Parathyroid adenoma (tissue), 2 donors: ENCODE measurements at regions not wholly inside any gene's neighbourhood (a gene's known extent, or its start where the extent isn't known, plus 50 kb on each side); places are given as distances from the start of the nearest gene placed in this dataset.

Source experiments
- H2AFZ ChIP-seq: fragments of 300-600 bp; sonication (generic); one replicate; pipeline ENCODE4 v1.7.0; 2017; ENCODE audit warnings: antibody characterized with exemption, mild to moderate bottlenecking
- H3K27ac ChIP-seq: fragments of 300-600 bp; sonication (generic); one replicate; pipeline ENCODE4 v1.7.0; 2017
- H3K27me3 ChIP-seq: fragments of 300-600 bp; sonication (generic); one replicate; pipeline ENCODE4 v1.7.0; 2017; ENCODE audit warnings: low read length; ENCODE audit not compliant: control insufficient read depth, insufficient read depth
- H3K36me3 ChIP-seq: fragments of 300-600 bp; sonication (generic); one replicate; pipeline ENCODE4 v1.7.0; 2017; ENCODE audit warnings: low read length; ENCODE audit not compliant: control insufficient read depth, insufficient read depth
- H3K4me1 ChIP-seq: fragments of 300-600 bp; sonication (generic); one replicate; pipeline ENCODE4 v1.7.0; 2017; ENCODE audit warnings: control low read depth
- H3K4me2 ChIP-seq: fragments of 300-600 bp; sonication (generic); one replicate; pipeline ENCODE4 v1.7.0; 2017; ENCODE audit warnings: low read length
- H3K4me3 ChIP-seq: fragments of 300-600 bp; sonication (generic); one replicate; pipeline ENCODE4 v1.7.0; 2017; ENCODE audit warnings: low read depth, low read length
- H3K79me2 ChIP-seq: fragments of 300-600 bp; sonication (generic); one replicate; pipeline ENCODE4 v1.7.0; 2017; ENCODE audit warnings: control low read depth
- H3K9ac ChIP-seq: fragments of 300-600 bp; sonication (generic); one replicate; pipeline ENCODE4 v1.7.0; 2017; ENCODE audit warnings: mild to moderate bottlenecking
- H3K9me3 ChIP-seq: fragments of 300-600 bp; sonication (generic); one replicate; pipeline ENCODE4 v1.7.0; 2017; ENCODE audit warnings: low read length; ENCODE audit not compliant: control insufficient read depth
- CTCF ChIP-seq: fragments of 300-600 bp; sonication (generic); IDR thresholded peaks from one replicate; pipeline ENCODE4 v1.7.0; 2017; ENCODE audit warnings: antibody characterized with exemption, mild to moderate bottlenecking
- donor health status: primary hyperparathyroidism.

GRCh38 chr1:233782937-233783586 is 121.4 kb upstream of the SLC35F3 start:
- Histone ChIP-seq H3K27ac (no peak overlapping the region), H3K4me3 (no peak overlapping the region), H2AFZ (no peak overlapping the region), H3K9me3 (peaks cover 5% of the 10 kb centered on the region), H3K4me1 (no peaks in the 10 kb centered on the region), H3K27me3 (no peaks in the 10 kb centered on the region), H3K4me2 (no peak overlapping the region), H3K79me2 (no peaks in the 10 kb centered on the region), H3K36me3 (no peaks in the 10 kb centered on the region), H3K9ac (no peak overlapping the region)
- TF ChIP-seq CTCF, result no peak

- H3K9me3 ChIP-seq, result no peaks in the 10 kb centered on the region
- no peak overlapping the region for H2AFZ ChIP-seq
- H3K36me3 ChIP-seq, result no peaks in the 10 kb centered on the region
- H3K4me3 ChIP-seq, result no peak overlapping the region
- no peak overlapping the region for H3K4me2 ChIP-seq
- no peaks in the 10 kb centered on the region for H3K4me1 ChIP-seq
- H3K9ac ChIP-seq, result no peak overlapping the region
- TF ChIP-seq CTCF, result no peak
- H3K27ac ChIP-seq, result no peak overlapping the region
- H3K79me2 ChIP-seq, result no peaks in the 10 kb centered on the region
- H3K27me3 ChIP-seq, result no peaks in the 10 kb centered on the region
Measured at GRCh38 chr1:233787599-233787998, 116.9 kb upstream of the SLC35F3 start.

GRCh38 chr1:233788687-233789086 is 115.8 kb upstream of the SLC35F3 start:
- Histone ChIP-seq H3K27ac (no peak overlapping the region), H3K4me3 (no peak overlapping the region), H3K9ac (no peak overlapping the region), H3K79me2 (no peaks in the 10 kb centered on the region), H3K9me3 (no peaks in the 10 kb centered on the region), H2AFZ (no peak overlapping the region), H3K4me1 (no peaks in the 10 kb centered on the region), H3K4me2 (no peak overlapping the region), H3K27me3 (no peaks in the 10 kb centered on the region), H3K36me3 (no peaks in the 10 kb centered on the region)
- no peak for TF ChIP-seq CTCF

GRCh38 chr1:233790121-233790520 is 114.4 kb upstream of the SLC35F3 start:
- TF ChIP-seq CTCF, result no peak
- H3K79me2 ChIP-seq, result no peaks in the 10 kb centered on the region
- H3K4me3 ChIP-seq, result no peak overlapping the region
- H3K27me3 ChIP-seq, result no peaks in the 10 kb centered on the region
- no peak overlapping the region for H3K4me2 ChIP-seq
- H3K4me1 ChIP-seq, result no peaks in the 10 kb centered on the region
- no peaks in the 10 kb centered on the region for H3K36me3 ChIP-seq
- H3K9me3 ChIP-seq, result no peaks in the 10 kb centered on the region
- no peak overlapping the region for H2AFZ ChIP-seq
- no peak overlapping the region for H3K9ac ChIP-seq
- no peak overlapping the region for H3K27ac ChIP-seq

- H3K27me3 ChIP-seq, result no peaks in the 10 kb centered on the region
- H3K36me3 ChIP-seq, result no peaks in the 10 kb centered on the region
- H3K4me3 ChIP-seq, result no peak overlapping the region
- H3K4me2 ChIP-seq, result no peak overlapping the region
- H3K4me1 ChIP-seq, result no peaks in the 10 kb centered on the region
- no peaks in the 10 kb centered on the region for H3K9me3 ChIP-seq
- no peaks in the 10 kb centered on the region for H3K79me2 ChIP-seq
- no peak overlapping the region for H3K27ac ChIP-seq
- no peak overlapping the region for H3K9ac ChIP-seq
- no peak overlapping the region for H2AFZ ChIP-seq
- TF ChIP-seq CTCF, result peak; percentile 69
Measured at GRCh38 chr1:233790662-233791371, 113.7 kb upstream of the SLC35F3 start.
